Neural cell (in vitro differentiated cells): ENCODE measurements at regions not wholly inside any gene's neighbourhood (a gene's known extent, or its start where the extent isn't known, plus 50 kb on each side); places are given as distances from the start of the nearest gene placed in this dataset.

Experiments used
- H2AFZ ChIP-seq: fragments of 200-600, 300-800 bp; sonication (generic), shearing (Covaris generic); 2 replicates; pipeline ENCODE4 v1.6.0; 2014; ENCODE audit warnings: low read depth, mild to moderate bottlenecking, antibody characterized with exemption, low read length, moderate library complexity
- H3F3A ChIP-seq: fragments of 200-600 bp; shearing (Covaris generic); 2 replicates; pipeline ENCODE4 v1.6.1; 2016; ENCODE audit warnings: mild to moderate bottlenecking, moderate library complexity, mixed read lengths, antibody characterized with exemption, low read length; ENCODE audit not compliant: insufficient read depth, poor library complexity, severe bottlenecking
- H3K27ac ChIP-seq: fragments of 200-600, 300-800 bp; sonication (generic), shearing (Covaris generic); 2 replicates; pipeline ENCODE4 v1.5.1; 2014; ENCODE audit warnings: mild to moderate bottlenecking, low read length, moderate library complexity
- H3K27me3 ChIP-seq: fragments of 300-800, 200-600 bp; sonication (generic), shearing (Covaris generic); 2 replicates; pipeline ENCODE4 v1.6.0; 2014; ENCODE audit warnings: mild to moderate bottlenecking, low read depth, low read length, moderate library complexity; ENCODE audit not compliant: insufficient read depth
- H3K36me3 ChIP-seq: fragments of 300-800, 200-600 bp; sonication (generic), shearing (Covaris generic); 2 replicates; pipeline ENCODE4 v1.5.1; 2014; ENCODE audit warnings: mild to moderate bottlenecking, antibody characterized with exemption, low read length, moderate library complexity; ENCODE audit not compliant: insufficient read depth
- H3K4me2 ChIP-seq: fragments of 300-800, 200-600 bp; sonication (generic), shearing (Covaris generic); 2 replicates; pipeline ENCODE4 v1.6.0; 2014; ENCODE audit warnings: mild to moderate bottlenecking, low read length
- H3K4me3 ChIP-seq: fragments of 300-800, 200-600 bp; sonication (generic), shearing (Covaris generic); 2 replicates; pipeline ENCODE4 v1.5.1; 2014; ENCODE audit warnings: mild to moderate bottlenecking, low read length, moderate library complexity
- H3K79me2 ChIP-seq: fragments of 200-600 bp; shearing (Covaris generic); replicated peaks from 2 replicates; pipeline ENCODE4 v1.6.0; 2014; ENCODE audit warnings: mild to moderate bottlenecking, low read length, moderate library complexity; ENCODE audit not compliant: insufficient read depth
- H3K9ac ChIP-seq: fragments of 300-800, 200-600 bp; sonication (generic), shearing (Covaris generic); 2 replicates; pipeline ENCODE4 v1.6.1; 2016; ENCODE audit warnings: mild to moderate bottlenecking, low read length, mixed read lengths
- H3K9me2 ChIP-seq: fragments of 200-600 bp; shearing (Covaris generic); 2 replicates; pipeline ENCODE4 v1.6.1; 2016; ENCODE audit warnings: mild to moderate bottlenecking, low read length, mixed read lengths; ENCODE audit not compliant: insufficient read depth
- H3K9me3 ChIP-seq: fragments of 200-600, 300-800 bp; sonication (generic), shearing (Covaris generic); 2 replicates; pipeline ENCODE4 v1.6.1; 2016; ENCODE audit warnings: mild to moderate bottlenecking, mixed run types, low read length, moderate library complexity, mixed read lengths
- H4K20me1 ChIP-seq: fragments of 200-600 bp; shearing (Covaris generic); 2 replicates; pipeline ENCODE4 v1.6.1; 2016; ENCODE audit warnings: mild to moderate bottlenecking, mixed run types; ENCODE audit not compliant: insufficient read depth
- EP300 ChIP-seq: fragments of 450-650 bp; conservative IDR thresholded peaks from 2 replicates; pipeline ENCODE4 v1.6.1; 2014; ENCODE audit warnings: antibody characterized with exemption, mild to moderate bottlenecking, moderate library complexity; ENCODE audit not compliant: poor library complexity, severe bottlenecking
- EZH2 ChIP-seq: fragments of 200-600, 300-800 bp; shearing (Covaris generic), sonication (generic); IDR thresholded peaks from 2 replicates; pipeline ENCODE4 v1.6.1; 2014; ENCODE audit warnings: antibody characterized with exemption, low read length, borderline replicate concordance, mild to moderate bottlenecking; ENCODE audit not compliant: insufficient read depth, poor library complexity, severe bottlenecking
- MXI1 ChIP-seq: fragments of 450-650 bp; conservative IDR thresholded peaks from 2 replicates; pipeline ENCODE4 v1.6.1; 2014; ENCODE audit warnings: antibody characterized with exemption, mild to moderate bottlenecking; ENCODE audit not compliant: poor library complexity, severe bottlenecking
- POLR2AphosphoS5 ChIP-seq: IDR thresholded peaks from 2 replicates; pipeline ENCODE4 v1.6.1; 2012
- RAD21 ChIP-seq: fragments of 450-650 bp; conservative IDR thresholded peaks from 2 replicates; pipeline ENCODE4 v1.6.1; 2014; ENCODE audit warnings: antibody characterized with exemption, mild to moderate bottlenecking, moderate library complexity
- SMC3 ChIP-seq: fragments of 450-650 bp; conservative IDR thresholded peaks from 2 replicates; pipeline ENCODE4 v1.6.1; 2014; ENCODE audit warnings: antibody characterized with exemption, mild to moderate bottlenecking, moderate library complexity; ENCODE audit not compliant: poor library complexity
- TAF1 ChIP-seq: IDR thresholded peaks from 2 replicates; pipeline ENCODE4 v1.6.1; 2012; ENCODE audit warnings: low read depth
- TF ChIP-seq, protein P1 (sequence below): IDR thresholded peaks from 2 replicates; pipeline ENCODE4 v1.6.1; 2012; ENCODE audit warnings: borderline replicate concordance
- TF ChIP-seq, protein P2 (sequence below): fragments of 450-650 bp; IDR thresholded peaks from 2 replicates; pipeline ENCODE4 v1.5.1; 2014; ENCODE audit warnings: antibody characterized with exemption, mild to moderate bottlenecking, moderate library complexity; ENCODE audit not compliant: poor library complexity, severe bottlenecking

DNA sequence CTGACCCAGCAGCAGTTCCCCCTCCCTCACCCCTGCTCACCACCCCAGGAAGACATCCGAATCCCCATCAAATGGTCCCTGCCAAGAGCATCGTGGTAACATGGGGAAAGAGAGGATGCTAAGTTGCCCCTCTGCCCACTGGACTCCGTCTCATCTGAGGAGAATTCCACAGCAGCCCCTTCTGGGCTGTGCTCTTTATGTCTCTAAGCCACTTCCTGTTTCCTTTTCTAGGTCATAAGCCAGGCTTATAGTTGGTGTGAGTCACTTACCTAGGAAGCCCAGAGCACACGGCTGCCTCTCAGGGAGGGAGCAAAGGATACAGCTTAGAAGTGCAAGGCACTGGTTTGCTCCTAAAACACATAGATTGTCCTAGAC is 76.0 kb downstream of the VCPKMT start:
- Histone ChIP-seq H3K27ac (no peak overlapping the region), H3K4me2 (no peak overlapping the region)

GRCh38 chr14:50040895-50041465 is 75.4 kb downstream of the VCPKMT start:
- Histone ChIP-seq H3K4me2 (no peak overlapping the region), H3K4me3 (no peak overlapping the region)
- TF ChIP-seq POLR2AphosphoS5 (no peak), EP300 (no peak), TAF1 (no peak)

More for the DNA sequence above, 76.0 kb downstream of the VCPKMT start:
- Histone ChIP-seq H2AFZ (no peak overlapping the region), H3K27me3 (no peaks in the 10 kb centered on the region), H3K36me3 (no peaks in the 10 kb centered on the region), H3K79me2 (no peaks in the 10 kb centered on the region), H3K4me3 (no peak overlapping the region), H3F3A (no peaks in the 10 kb centered on the region), H4K20me1 (no peaks in the 10 kb centered on the region), H3K9me2 (no peaks in the 10 kb centered on the region), H3K9ac (no peak overlapping the region), H3K9me3 (no peaks in the 10 kb centered on the region)
- TF ChIP-seq, protein P1, sequence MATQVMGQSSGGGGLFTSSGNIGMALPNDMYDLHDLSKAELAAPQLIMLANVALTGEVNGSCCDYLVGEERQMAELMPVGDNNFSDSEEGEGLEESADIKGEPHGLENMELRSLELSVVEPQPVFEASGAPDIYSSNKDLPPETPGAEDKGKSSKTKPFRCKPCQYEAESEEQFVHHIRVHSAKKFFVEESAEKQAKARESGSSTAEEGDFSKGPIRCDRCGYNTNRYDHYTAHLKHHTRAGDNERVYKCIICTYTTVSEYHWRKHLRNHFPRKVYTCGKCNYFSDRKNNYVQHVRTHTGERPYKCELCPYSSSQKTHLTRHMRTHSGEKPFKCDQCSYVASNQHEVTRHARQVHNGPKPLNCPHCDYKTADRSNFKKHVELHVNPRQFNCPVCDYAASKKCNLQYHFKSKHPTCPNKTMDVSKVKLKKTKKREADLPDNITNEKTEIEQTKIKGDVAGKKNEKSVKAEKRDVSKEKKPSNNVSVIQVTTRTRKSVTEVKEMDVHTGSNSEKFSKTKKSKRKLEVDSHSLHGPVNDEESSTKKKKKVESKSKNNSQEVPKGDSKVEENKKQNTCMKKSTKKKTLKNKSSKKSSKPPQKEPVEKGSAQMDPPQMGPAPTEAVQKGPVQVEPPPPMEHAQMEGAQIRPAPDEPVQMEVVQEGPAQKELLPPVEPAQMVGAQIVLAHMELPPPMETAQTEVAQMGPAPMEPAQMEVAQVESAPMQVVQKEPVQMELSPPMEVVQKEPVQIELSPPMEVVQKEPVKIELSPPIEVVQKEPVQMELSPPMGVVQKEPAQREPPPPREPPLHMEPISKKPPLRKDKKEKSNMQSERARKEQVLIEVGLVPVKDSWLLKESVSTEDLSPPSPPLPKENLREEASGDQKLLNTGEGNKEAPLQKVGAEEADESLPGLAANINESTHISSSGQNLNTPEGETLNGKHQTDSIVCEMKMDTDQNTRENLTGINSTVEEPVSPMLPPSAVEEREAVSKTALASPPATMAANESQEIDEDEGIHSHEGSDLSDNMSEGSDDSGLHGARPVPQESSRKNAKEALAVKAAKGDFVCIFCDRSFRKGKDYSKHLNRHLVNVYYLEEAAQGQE: no peak
- TF ChIP-seq TAF1: no peak
- no peak for TF ChIP-seq EZH2
- no peak for TF ChIP-seq RAD21
- no peak for TF ChIP-seq MXI1
- TF ChIP-seq EP300: no peak
- TF ChIP-seq, protein P2, sequence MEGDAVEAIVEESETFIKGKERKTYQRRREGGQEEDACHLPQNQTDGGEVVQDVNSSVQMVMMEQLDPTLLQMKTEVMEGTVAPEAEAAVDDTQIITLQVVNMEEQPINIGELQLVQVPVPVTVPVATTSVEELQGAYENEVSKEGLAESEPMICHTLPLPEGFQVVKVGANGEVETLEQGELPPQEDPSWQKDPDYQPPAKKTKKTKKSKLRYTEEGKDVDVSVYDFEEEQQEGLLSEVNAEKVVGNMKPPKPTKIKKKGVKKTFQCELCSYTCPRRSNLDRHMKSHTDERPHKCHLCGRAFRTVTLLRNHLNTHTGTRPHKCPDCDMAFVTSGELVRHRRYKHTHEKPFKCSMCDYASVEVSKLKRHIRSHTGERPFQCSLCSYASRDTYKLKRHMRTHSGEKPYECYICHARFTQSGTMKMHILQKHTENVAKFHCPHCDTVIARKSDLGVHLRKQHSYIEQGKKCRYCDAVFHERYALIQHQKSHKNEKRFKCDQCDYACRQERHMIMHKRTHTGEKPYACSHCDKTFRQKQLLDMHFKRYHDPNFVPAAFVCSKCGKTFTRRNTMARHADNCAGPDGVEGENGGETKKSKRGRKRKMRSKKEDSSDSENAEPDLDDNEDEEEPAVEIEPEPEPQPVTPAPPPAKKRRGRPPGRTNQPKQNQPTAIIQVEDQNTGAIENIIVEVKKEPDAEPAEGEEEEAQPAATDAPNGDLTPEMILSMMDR: no peak
- no peak for TF ChIP-seq POLR2AphosphoS5

GRCh38 chr14:50041980-50042379 is 74.4 kb downstream of the VCPKMT start:
- Histone ChIP-seq H3K27ac (no peak overlapping the region), H2AFZ (no peak overlapping the region)
- TF ChIP-seq EZH2 (no peak), SMC3 (no peak), TAF1 (no peak), POLR2AphosphoS5 (no peak), RAD21 (no peak), EP300 (no peak), MXI1 (no peak)
- TF ChIP-seq, protein P2: no peak
- TF ChIP-seq, protein P1: no peak

More at GRCh38 chr14:50040895-50041465, 75.4 kb downstream of the VCPKMT start:
- no peaks in the 10 kb centered on the region for H4K20me1 ChIP-seq
- H3K36me3 ChIP-seq: no peaks in the 10 kb centered on the region
- no peak overlapping the region for H2AFZ ChIP-seq
- H3K9me3 ChIP-seq: no peaks in the 10 kb centered on the region
- no peaks in the 10 kb centered on the region for H3K9me2 ChIP-seq
- H3K27me3 ChIP-seq: no peaks in the 10 kb centered on the region
- H3K27ac ChIP-seq: no peak overlapping the region
- no peaks in the 10 kb centered on the region for H3F3A ChIP-seq
- H3K79me2 ChIP-seq: no peaks in the 10 kb centered on the region
- H3K9ac ChIP-seq: no peak overlapping the region

More at GRCh38 chr14:50041980-50042379, 74.4 kb downstream of the VCPKMT start:
- Histone ChIP-seq H3K4me2 (no peak overlapping the region), H3K9ac (no peak overlapping the region), H3K4me3 (no peak overlapping the region), H3K79me2 (no peaks in the 10 kb centered on the region), H3K27me3 (no peaks in the 10 kb centered on the region), H3F3A (no peaks in the 10 kb centered on the region), H3K9me3 (no peaks in the 10 kb centered on the region), H3K36me3 (no peaks in the 10 kb centered on the region), H4K20me1 (no peaks in the 10 kb centered on the region), H3K9me2 (no peaks in the 10 kb centered on the region)
